ENCODE measurements at regions not wholly inside any gene's neighbourhood (a gene's known extent, or its start where the extent isn't known, plus 50 kb on each side); places are given as distances from the start of the nearest gene placed in this dataset.

- H3K36me3 ChIP-seq (ENCODE audit: control insufficient read depth in 2 of 2, insufficient read depth in 1 of 2, low read length in 2 of 2), result no peaks in the 10 kb centered on the region
- ChIA-PET POLR2A (interaction anchor here (0.6 kb wide), 1 partner anchor 23 kb away, joined by 3 read pairs; no protein-coding TSS in a partner anchor), CTCF (interaction anchor here (0.6 to 1.1 kb wide), 4 partner anchors 11 to 1383 kb away, joined by 3 to 4 read pairs (median 3); no protein-coding TSS in a partner anchor)
- H3K9me3 ChIP-seq (ENCODE audit: control insufficient read depth, insufficient read depth, low read depth, low read length), result no peaks in the 10 kb centered on the region
- no peak overlapping the region for H3K4me3 ChIP-seq (ENCODE audit: low read depth, low read length)
- no peak overlapping the region for H3K27ac ChIP-seq (ENCODE audit: extremely low read depth, low read depth, low read length)
- H3K4me1 ChIP-seq (ENCODE audit: control insufficient read depth, insufficient read depth, low read length), result peaks cover 2% of the 10 kb centered on the region; the same call in 1 of the 2 replicates
- TF ChIP-seq ZNF510 (tag by site-specific recombination; IDR thresholded peaks at IDR 0.05; ENCODE audit: insufficient replicate concordance) (peak; percentile 57), KLF8 (tag by site-specific recombination; IDR thresholded peaks at IDR 0.05) (no peak)
These were observed 89.6 kb upstream of the ZNF516 start for GRCh38 chr18:76584414-76585310.

- ChIA-PET POLR2A (interaction anchor here (0.5 kb wide), 1 partner anchor 343 kb away, joined by 3 read pairs; no protein-coding TSS in a partner anchor), CTCF (interaction anchor here (0.7 to 1.1 kb wide), 2 partner anchors 108 to 155 kb away, joined by 3 read pairs; no protein-coding TSS in a partner anchor)
- TF ChIP-seq ZNF398 (tag by site-specific recombination; IDR thresholded peaks at IDR 0.05), result no peak
- no peak for TF ChIP-seq ZNF792 (tag by site-specific recombination; IDR thresholded peaks at IDR 0.05)
- TF ChIP-seq ZSCAN18 (tag by site-specific recombination; IDR thresholded peaks at IDR 0.05), result no peak
- no peak for TF ChIP-seq ZNF23 (tag by site-specific recombination; IDR thresholded peaks at IDR 0.05; ENCODE audit: borderline replicate concordance)
- no peak for TF ChIP-seq ZNF138 (tag by site-specific recombination; IDR thresholded peaks at IDR 0.05; ENCODE audit: borderline replicate concordance)
- TF ChIP-seq ZNF621 (tag by site-specific recombination; IDR thresholded peaks at IDR 0.05), result no peak
- TF ChIP-seq ZNF157 (tag by site-specific recombination; IDR thresholded peaks at IDR 0.05), result no peak
- TF ChIP-seq KLF17 (tag by site-specific recombination; IDR thresholded peaks at IDR 0.05), result no peak
- no peak for TF ChIP-seq ZNF311 (tag by site-specific recombination; IDR thresholded peaks at IDR 0.05; ENCODE audit: borderline replicate concordance)
- no peaks in the 10 kb centered on the region for H3K4me1 ChIP-seq (ENCODE audit: control insufficient read depth, insufficient read depth, low read length)
- no peak overlapping the region for H3K27ac ChIP-seq (ENCODE audit: extremely low read depth, low read depth, low read length)
- H3K36me3 ChIP-seq (ENCODE audit: control insufficient read depth in 2 of 2, insufficient read depth in 1 of 2, low read length in 2 of 2), result no peaks in the 10 kb centered on the region
- no peaks in the 10 kb centered on the region for H3K9me3 ChIP-seq (ENCODE audit: control insufficient read depth, insufficient read depth, low read depth, low read length)
- H3K4me3 ChIP-seq (ENCODE audit: low read depth, low read length), result no peak overlapping the region
These were observed 86.2 kb upstream of the ZNF516 start for GRCh38 chr18:76581261-76581660.

- CTCF ChIA-PET, result interaction anchor here (1.1 to 1.2 kb wide), 2 partner anchors 10 to 155 kb away, joined by 3 to 4 read pairs; no protein-coding TSS in a partner anchor
- Histone ChIP-seq H3K9me3 (ENCODE audit: control insufficient read depth, insufficient read depth, low read depth, low read length) (no peaks in the 10 kb centered on the region), H3K4me3 (ENCODE audit: low read depth, low read length) (no peak overlapping the region), H3K36me3 (ENCODE audit: control insufficient read depth in 2 of 2, insufficient read depth in 1 of 2, low read length in 2 of 2) (no peaks in the 10 kb centered on the region), H3K4me1 (ENCODE audit: control insufficient read depth, insufficient read depth, low read length) (no peaks in the 10 kb centered on the region), H3K27ac (ENCODE audit: extremely low read depth, low read depth, low read length) (no peak overlapping the region)
- POLR2A ChIA-PET, result no interaction called here
- TF ChIP-seq ZNF146 (tag by site-specific recombination; IDR thresholded peaks at IDR 0.05) (no peak), ZBTB48 (tag by site-specific recombination; IDR thresholded peaks at IDR 0.05) (no peak), GLIS1 (tag by site-specific recombination; IDR thresholded peaks at IDR 0.05) (no peak), ZNF10 (tag by site-specific recombination; IDR thresholded peaks at IDR 0.05) (no peak), PRDM10 (tag by site-specific recombination; IDR thresholded peaks at IDR 0.05) (no peak), CTCF (tag by site-specific recombination; IDR thresholded peaks at IDR 0.05) (no peak)
These were observed 85.4 kb upstream of the ZNF516 start for GRCh38 chr18:76580288-76580962.

All from HEK293 (cell line).